ENCODE measurements at regions not wholly inside any gene's neighbourhood (a gene's known extent, or its start where the extent isn't known, plus 50 kb on each side); places are given as distances from the start of the nearest gene placed in this dataset.

DNA sequence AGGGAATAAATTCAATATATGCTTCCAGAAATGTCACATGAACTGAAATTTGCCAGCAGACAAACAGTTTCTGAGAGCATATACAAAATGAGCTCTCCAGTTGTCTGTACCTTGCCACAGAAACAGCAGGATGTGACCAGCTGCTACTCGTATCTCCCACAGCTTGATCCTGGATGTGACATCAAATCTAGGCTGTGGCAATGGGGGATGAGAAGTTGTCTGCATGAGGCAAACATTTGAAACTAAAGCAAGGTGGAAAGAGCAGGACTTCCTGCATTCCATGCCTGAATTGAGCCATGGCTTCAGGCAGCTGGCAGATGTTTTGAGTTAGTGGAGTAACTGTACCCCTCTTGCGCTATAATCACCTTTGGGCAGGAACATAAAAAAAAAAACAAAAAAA is 1724.0 kb downstream of the RPA4 start:
- H3K9me3 Mint-ChIP-seq = no peaks in the 10 kb centered on the region
- H3K4me3 Mint-ChIP-seq = no peak overlapping the region
- DNase-seq = peak; percentile 2
- peaks cover 5% of the 10 kb centered on the region for H3K36me3 Mint-ChIP-seq (ENCODE audit: low read depth)
- TF ChIP-seq, protein P1, sequence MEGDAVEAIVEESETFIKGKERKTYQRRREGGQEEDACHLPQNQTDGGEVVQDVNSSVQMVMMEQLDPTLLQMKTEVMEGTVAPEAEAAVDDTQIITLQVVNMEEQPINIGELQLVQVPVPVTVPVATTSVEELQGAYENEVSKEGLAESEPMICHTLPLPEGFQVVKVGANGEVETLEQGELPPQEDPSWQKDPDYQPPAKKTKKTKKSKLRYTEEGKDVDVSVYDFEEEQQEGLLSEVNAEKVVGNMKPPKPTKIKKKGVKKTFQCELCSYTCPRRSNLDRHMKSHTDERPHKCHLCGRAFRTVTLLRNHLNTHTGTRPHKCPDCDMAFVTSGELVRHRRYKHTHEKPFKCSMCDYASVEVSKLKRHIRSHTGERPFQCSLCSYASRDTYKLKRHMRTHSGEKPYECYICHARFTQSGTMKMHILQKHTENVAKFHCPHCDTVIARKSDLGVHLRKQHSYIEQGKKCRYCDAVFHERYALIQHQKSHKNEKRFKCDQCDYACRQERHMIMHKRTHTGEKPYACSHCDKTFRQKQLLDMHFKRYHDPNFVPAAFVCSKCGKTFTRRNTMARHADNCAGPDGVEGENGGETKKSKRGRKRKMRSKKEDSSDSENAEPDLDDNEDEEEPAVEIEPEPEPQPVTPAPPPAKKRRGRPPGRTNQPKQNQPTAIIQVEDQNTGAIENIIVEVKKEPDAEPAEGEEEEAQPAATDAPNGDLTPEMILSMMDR (IDR thresholded peaks at IDR 0.05) = no peak
- no peak overlapping the region for H3K27ac Mint-ChIP-seq
- no peaks in the 10 kb centered on the region for H3K27me3 Mint-ChIP-seq (ENCODE audit: low read depth, poor library complexity)
- H3K4me1 Mint-ChIP-seq = peaks cover 9% of the 10 kb centered on the region

DNA sequence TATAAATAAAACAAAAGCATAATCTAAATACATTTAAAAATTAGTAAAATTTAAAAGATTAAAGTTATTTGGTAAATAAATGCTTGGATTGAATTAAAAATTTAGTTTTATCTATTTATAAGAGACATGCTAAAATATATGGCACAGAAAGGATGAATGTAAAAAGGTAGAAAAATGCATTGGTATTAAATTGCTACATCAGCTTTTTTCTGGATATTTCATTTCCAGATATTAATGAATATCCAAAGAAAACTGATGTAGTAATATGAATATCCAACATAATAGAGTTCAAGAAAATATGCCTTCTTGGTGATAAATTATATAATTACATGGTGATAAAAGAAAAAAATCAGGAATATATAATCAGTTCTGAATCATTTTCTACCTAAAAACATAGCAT is 1743.9 kb downstream of the RPA4 start:
- Mint-ChIP-seq H3K27me3 (ENCODE audit: low read depth, poor library complexity) (no peaks in the 10 kb centered on the region), H3K36me3 (ENCODE audit: low read depth) (peaks cover 55% of the 10 kb centered on the region), H3K4me3 (no peak overlapping the region), H3K4me1 (no peaks in the 10 kb centered on the region), H3K27ac (no peak overlapping the region), H3K9me3 (peaks cover 19% of the 10 kb centered on the region)
- TF ChIP-seq, protein P1 (IDR thresholded peaks at IDR 0.05) = no peak
- DNase-seq = no peak

DNA sequence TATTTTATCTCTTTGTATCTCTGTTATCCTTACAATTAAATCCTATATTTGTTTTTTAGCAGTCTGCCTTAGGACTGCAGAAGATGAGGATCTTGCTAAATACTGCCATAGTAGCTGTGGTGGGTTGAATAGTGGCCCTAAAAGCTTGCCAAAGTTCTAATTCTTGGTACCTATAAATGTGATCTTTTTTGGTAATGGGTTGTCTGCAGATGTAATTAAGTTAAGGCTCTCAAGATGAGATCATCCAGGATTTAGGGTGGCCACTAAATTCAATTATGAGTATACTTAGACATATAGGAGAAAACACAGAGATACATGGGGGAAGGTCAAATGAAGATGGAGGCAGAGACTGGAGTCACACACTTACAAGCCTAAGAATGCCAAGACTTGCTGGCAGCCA is 1753.7 kb downstream of the RPA4 start:
- peaks cover 50% of the 10 kb centered on the region for H3K9me3 Mint-ChIP-seq

DNA sequence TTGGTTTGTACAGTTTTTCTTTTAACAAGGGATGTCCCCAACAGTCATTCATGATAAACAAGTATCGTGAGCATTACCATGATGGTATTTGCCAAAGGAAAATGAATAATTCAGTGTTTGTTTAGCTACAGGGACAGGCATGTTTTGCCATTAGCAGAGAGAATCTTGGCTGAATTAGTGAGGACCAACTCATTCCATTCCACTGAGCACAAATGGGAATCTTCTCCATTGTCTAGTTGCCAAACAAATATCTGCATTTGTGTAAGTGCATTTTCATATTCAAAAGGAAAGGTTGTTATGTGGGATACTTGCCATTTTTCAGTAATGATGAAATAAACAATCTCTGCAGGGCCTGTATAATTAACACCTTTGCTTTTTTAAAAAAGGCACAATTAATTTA is 1762.6 kb downstream of the RPA4 start:
- Mint-ChIP-seq H3K27ac (no peak overlapping the region), H3K4me1 (no peaks in the 10 kb centered on the region), H3K4me3 (no peak overlapping the region), H3K36me3 (ENCODE audit: low read depth) (peaks cover 23% of the 10 kb centered on the region), H3K27me3 (ENCODE audit: low read depth, poor library complexity) (no peaks in the 10 kb centered on the region), H3K9me3 (no peaks in the 10 kb centered on the region)
- no peak for DNase-seq
- TF ChIP-seq, protein P1 (IDR thresholded peaks at IDR 0.05) = no peak

More for the DNA sequence above, 1753.7 kb downstream of the RPA4 start:
- no peak for DNase-seq
- H3K4me3 Mint-ChIP-seq = no peak overlapping the region
- H3K36me3 Mint-ChIP-seq (ENCODE audit: low read depth) = peaks cover 62% of the 10 kb centered on the region
- H3K4me1 Mint-ChIP-seq = no peaks in the 10 kb centered on the region
- no peak overlapping the region for H3K27ac Mint-ChIP-seq
- TF ChIP-seq, protein P1 (IDR thresholded peaks at IDR 0.05) = no peak
- no peaks in the 10 kb centered on the region for H3K27me3 Mint-ChIP-seq (ENCODE audit: low read depth, poor library complexity)

DNA sequence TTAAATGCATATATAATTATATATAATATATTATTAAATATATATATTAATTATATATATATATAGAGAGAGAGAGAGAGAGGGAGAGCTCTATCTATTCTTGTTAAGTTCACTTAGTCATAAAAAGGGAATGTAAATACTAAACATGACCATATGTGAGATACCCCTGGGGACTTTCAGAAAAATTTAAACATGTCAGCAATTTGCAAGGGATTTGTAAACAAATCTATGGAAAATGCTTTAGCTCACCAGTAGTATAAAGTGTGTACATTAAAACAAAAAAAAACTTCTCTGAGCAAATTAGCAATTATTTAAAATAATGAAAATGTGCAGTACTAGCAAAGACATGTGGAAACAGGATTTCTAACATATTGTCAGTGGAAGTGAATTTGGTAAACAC is 1755.5 kb downstream of the PCDH19 start:
- Mint-ChIP-seq H3K27me3 (ENCODE audit: low read depth, poor library complexity) (no peaks in the 10 kb centered on the region), H3K36me3 (ENCODE audit: low read depth) (peaks cover 40% of the 10 kb centered on the region), H3K27ac (no peak overlapping the region), H3K4me3 (no peak overlapping the region), H3K9me3 (no peaks in the 10 kb centered on the region), H3K4me1 (peaks cover 5% of the 10 kb centered on the region)
- DNase-seq = no peak
- TF ChIP-seq, protein P1 (IDR thresholded peaks at IDR 0.05) = no peak

Data from nephron progenitor cell (in vitro differentiated cells).